AG04450 (cell line): ENCODE measurements at regions not wholly inside any gene's neighbourhood (a gene's known extent, or its start where the extent isn't known, plus 50 kb on each side); places are given as distances from the start of the nearest gene placed in this dataset.

Experiments
- CTCF ChIA-PET: fragments of 300-600, 350-600 bp; formaldehyde crosslinking; extraction: SDS; loops from one replicate; lab custom pipeline; 2022; ENCODE audit warnings: antibody characterized with exemption, inconsistent platforms; lab: Charles Lee
- POLR2A ChIA-PET: fragments of 350-600 bp; formaldehyde crosslinking; extraction: SDS; loops from one replicate; lab custom pipeline; 2021; ENCODE audit warnings: antibody characterized with exemption, inconsistent platforms; lab: Yijun Ruan, JAX
- DNase-seq: peaks from one replicate; pipeline ENCODE4 v3.0.0-alpha.2; 2011; ENCODE audit warnings: low read depth, low spot score
- H3K27ac ChIP-seq: one replicate; pipeline ENCODE4 v1.5.1; 2012; ENCODE audit warnings: low read depth, low read length, control low read depth
- H3K27me3 ChIP-seq: one replicate; pipeline ENCODE4 v1.6.0; 2012; ENCODE audit warnings: low read length; ENCODE audit not compliant: control insufficient read depth, insufficient read depth
- H3K4me3 ChIP-seq: 2 replicates; pipeline ENCODE4 v1.5.1; 2011; ENCODE audit warnings: mild to moderate bottlenecking, low read depth, low read length, control low read depth
- H3K9me3 ChIP-seq: 2 replicates; pipeline ENCODE4 v1.5.1; 2012; ENCODE audit warnings: low read length; ENCODE audit not compliant: control insufficient read depth, insufficient read depth
- TF ChIP-seq, protein P1 (sequence below): IDR thresholded peaks from 2 replicates; pipeline ENCODE4 v1.5.1; 2011; ENCODE audit warnings: low read depth, low read length, control low read depth, inconsistent platforms

DNA sequence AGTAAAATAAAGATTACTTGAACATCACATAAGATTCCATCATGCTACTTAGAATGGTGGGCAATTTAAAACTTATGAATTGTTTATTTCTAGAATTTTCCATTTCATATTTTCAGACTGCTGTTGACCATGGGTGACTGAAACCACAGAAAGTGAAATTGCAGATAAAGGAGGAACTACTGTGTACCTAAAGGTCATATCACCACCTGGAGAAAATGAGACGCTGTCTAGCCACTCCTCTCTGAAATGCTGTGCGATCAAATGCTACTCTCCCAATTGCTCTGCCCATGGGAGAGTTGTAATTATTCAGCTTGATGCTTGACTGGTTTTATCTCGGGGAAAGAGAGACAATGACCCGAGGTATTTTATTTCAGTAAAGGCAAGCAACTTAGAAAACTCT lies 128.9 kb upstream of the ERCC4 start:
- CTCF ChIA-PET = no interaction called here
- TF ChIP-seq, protein P1, sequence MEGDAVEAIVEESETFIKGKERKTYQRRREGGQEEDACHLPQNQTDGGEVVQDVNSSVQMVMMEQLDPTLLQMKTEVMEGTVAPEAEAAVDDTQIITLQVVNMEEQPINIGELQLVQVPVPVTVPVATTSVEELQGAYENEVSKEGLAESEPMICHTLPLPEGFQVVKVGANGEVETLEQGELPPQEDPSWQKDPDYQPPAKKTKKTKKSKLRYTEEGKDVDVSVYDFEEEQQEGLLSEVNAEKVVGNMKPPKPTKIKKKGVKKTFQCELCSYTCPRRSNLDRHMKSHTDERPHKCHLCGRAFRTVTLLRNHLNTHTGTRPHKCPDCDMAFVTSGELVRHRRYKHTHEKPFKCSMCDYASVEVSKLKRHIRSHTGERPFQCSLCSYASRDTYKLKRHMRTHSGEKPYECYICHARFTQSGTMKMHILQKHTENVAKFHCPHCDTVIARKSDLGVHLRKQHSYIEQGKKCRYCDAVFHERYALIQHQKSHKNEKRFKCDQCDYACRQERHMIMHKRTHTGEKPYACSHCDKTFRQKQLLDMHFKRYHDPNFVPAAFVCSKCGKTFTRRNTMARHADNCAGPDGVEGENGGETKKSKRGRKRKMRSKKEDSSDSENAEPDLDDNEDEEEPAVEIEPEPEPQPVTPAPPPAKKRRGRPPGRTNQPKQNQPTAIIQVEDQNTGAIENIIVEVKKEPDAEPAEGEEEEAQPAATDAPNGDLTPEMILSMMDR = no peak
- Histone ChIP-seq H3K9me3 (peaks cover 19% of the 10 kb centered on the region), H3K27ac (no peak overlapping the region), H3K4me3 (no peak overlapping the region), H3K27me3 (no peaks in the 10 kb centered on the region)
- no peak for DNase-seq
- POLR2A ChIA-PET = no interaction called here

DNA sequence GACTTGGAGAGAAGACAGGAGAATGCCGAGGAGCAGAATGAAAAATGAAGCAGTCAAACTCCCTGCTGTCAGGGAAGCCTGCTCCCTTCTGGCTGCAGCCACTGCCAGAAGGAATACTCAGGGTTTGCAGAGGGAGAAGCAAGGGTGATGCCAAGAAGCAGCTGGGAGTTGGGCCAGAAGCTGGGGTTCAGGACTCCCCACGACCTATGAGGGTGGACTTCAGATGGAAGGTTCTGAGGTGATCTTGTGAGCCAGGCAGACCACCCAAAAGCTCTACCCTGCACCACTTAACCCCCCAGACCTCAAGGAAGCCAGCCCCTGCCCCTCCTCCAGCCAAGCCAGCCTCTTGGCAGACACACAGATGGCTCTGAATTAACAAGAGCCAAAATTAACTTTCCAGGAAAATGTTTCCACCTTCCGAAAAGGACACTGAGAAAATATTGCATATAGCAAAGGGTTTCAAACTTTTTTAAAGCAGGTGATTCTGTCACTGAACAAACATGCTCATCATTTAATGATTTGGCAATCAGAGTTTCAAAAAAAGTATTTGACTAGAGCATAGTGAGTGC lies 126.0 kb upstream of the ERCC4 start:
- H3K4me3 ChIP-seq = no peak overlapping the region
- peaks cover 13% of the 10 kb centered on the region for H3K9me3 ChIP-seq
- no peak overlapping the region for H3K27ac ChIP-seq
- CTCF ChIA-PET = no interaction called here
- no peak for DNase-seq
- TF ChIP-seq, protein P1 = no peak
- no peaks in the 10 kb centered on the region for H3K27me3 ChIP-seq
- POLR2A ChIA-PET = no interaction called here

DNA sequence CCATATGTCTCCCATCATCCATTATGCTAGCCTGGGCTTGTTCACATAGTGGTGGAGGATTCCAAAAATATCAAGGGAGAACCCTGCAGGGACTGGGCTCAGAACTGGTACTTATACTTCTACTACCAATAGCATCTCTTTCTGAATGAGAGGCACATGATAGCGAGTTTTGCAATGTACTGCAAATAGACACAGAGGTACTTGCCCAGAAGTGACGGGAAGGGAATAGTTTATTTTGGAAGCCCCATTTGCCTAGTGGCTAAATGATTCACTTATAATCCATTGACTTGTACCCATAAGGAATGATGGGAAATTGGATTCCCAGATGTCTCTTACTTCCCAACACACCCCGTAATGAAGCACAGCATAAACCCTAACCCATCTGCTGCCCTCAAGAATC lies 124.8 kb upstream of the ERCC4 start:
- TF ChIP-seq, protein P1 = no peak
- H3K27ac ChIP-seq = no peak overlapping the region

DNA sequence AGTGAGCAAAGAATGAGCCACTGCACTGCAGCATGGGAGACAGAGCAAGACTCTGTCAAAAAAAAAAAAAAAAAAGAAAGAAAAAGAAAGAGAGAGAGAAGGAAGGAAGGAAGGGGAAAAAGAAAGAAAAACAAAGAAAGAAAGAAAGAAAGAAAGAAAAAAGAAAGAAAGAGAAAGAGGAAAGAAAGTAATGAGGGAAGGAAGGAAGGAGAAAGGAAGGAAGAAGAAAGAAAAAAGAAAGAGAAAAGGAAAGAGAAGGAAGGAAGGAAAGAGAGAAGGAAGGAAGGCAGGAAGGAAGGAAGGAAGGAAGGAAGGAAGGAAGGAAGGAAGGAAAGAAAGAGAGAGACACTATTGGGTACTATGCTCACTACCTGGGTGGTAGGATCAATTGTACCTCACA lies 122.2 kb upstream of the ERCC4 start:
- CTCF ChIA-PET = no interaction called here

More for the DNA sequence above, 124.8 kb upstream of the ERCC4 start:
- ChIA-PET POLR2A (no interaction called here), CTCF (no interaction called here)
- DNase-seq = no peak
- H3K27me3 ChIP-seq = no peaks in the 10 kb centered on the region
- no peak overlapping the region for H3K4me3 ChIP-seq
- peaks cover 13% of the 10 kb centered on the region; the same call in 1 of the 2 replicates for H3K9me3 ChIP-seq

DNA sequence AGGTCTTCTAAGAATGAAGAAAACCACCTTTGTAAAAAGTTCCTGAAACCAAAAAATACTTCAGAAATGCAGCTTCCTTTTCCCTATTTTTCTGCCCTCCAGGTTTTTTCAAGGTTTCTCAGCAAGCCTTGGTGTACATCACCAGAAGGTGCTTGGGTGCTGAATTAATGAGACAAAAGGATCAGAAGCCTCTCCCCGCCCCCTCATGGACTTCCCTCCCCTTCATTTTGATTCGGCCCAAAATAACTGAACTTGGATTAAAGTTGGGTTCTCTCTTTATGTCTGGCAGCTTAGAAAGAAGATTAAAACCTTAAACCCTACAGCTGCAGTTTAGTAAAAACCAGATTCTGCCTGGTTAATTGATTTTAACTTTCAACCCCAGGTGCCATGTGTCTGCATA lies 121.7 kb upstream of the ERCC4 start:
- DNase-seq = no peak
- ChIA-PET CTCF (no interaction called here), POLR2A (no interaction called here)
- Histone ChIP-seq H3K9me3 (peaks cover 17% of the 10 kb centered on the region), H3K27ac (no peak overlapping the region), H3K27me3 (no peaks in the 10 kb centered on the region), H3K4me3 (no peak overlapping the region)
- TF ChIP-seq, protein P1 = no peak

More for the DNA sequence above, 122.2 kb upstream of the ERCC4 start:
- H3K27me3 ChIP-seq = no peaks in the 10 kb centered on the region
- H3K9me3 ChIP-seq = peaks cover 19% of the 10 kb centered on the region
- H3K4me3 ChIP-seq = no peak overlapping the region
- H3K27ac ChIP-seq = no peak overlapping the region
- DNase-seq = no peak
- POLR2A ChIA-PET = no interaction called here
- TF ChIP-seq, protein P1 = no peak
